WTC11 (cell line): ENCODE measurements at regions not wholly inside any gene's neighbourhood (a gene's known extent, or its start where the extent isn't known, plus 50 kb on each side); places are given as distances from the start of the nearest gene placed in this dataset.

Experiments used
- JUN ChIP-seq: sonication (generic); formaldehyde crosslinking; IDR thresholded peaks from 2 replicates; pipeline ENCODE4 v1.8.0; 2023; ENCODE audit warnings: mild to moderate bottlenecking, missing genetic modification reagents
- MLX ChIP-seq: sonication (generic); formaldehyde crosslinking; IDR thresholded peaks from 2 replicates; pipeline ENCODE4 v1.8.1; 2023; ENCODE audit warnings: mild to moderate bottlenecking, missing genetic modification reagents, moderate library complexity
- MYBL2 ChIP-seq: sonication (generic); formaldehyde crosslinking; IDR thresholded peaks from 2 replicates; pipeline ENCODE4 v1.8.1; 2023; ENCODE audit warnings: mild to moderate bottlenecking, moderate library complexity, missing genetic modification reagents
- PREB ChIP-seq: sonication (generic); formaldehyde crosslinking; IDR thresholded peaks from 2 replicates; pipeline ENCODE4 v1.8.1; 2022; ENCODE audit warnings: mild to moderate bottlenecking, missing genetic modification reagents, moderate library complexity, borderline replicate concordance
- USF2 ChIP-seq: sonication (generic); formaldehyde crosslinking; IDR thresholded peaks from 2 replicates; pipeline ENCODE4 v1.8.1; 2023; ENCODE audit warnings: mild to moderate bottlenecking, missing genetic modification reagents, moderate library complexity
- ZBTB21 ChIP-seq: sonication (generic); formaldehyde crosslinking; IDR thresholded peaks from 2 replicates; pipeline ENCODE4 v1.8.1; 2023; ENCODE audit warnings: mild to moderate bottlenecking, missing genetic modification reagents, borderline replicate concordance
- ZBTB43 ChIP-seq: sonication (generic); formaldehyde crosslinking; IDR thresholded peaks from 2 replicates; pipeline ENCODE4 v1.8.1; 2023; ENCODE audit warnings: mild to moderate bottlenecking, missing genetic modification reagents
- ZNF138 ChIP-seq: sonication (generic); formaldehyde crosslinking; conservative IDR thresholded peaks from 2 replicates; pipeline ENCODE4 v1.8.1; 2022; ENCODE audit warnings: mild to moderate bottlenecking, moderate library complexity, missing genetic modification reagents
- ZNF232 ChIP-seq: sonication (generic); formaldehyde crosslinking; IDR thresholded peaks from 2 replicates; pipeline ENCODE4 v1.8.0; 2022; ENCODE audit warnings: mild to moderate bottlenecking, missing genetic modification reagents
- ZNF425 ChIP-seq: fragments of 250-450 bp; sonication (Bioruptor Pico); conservative IDR thresholded peaks from 2 replicates; pipeline ENCODE4 v1.9.0; 2021; ENCODE audit warnings: mild to moderate bottlenecking
- TF ChIP-seq, protein P1 (sequence below): fragments of 200-600 bp; IDR thresholded peaks from 2 replicates; pipeline ENCODE4 v1.8.0; 2022; ENCODE audit warnings: antibody characterized with exemption
- TF ChIP-seq, protein P2 (sequence below): sonication (generic); formaldehyde crosslinking; IDR thresholded peaks from 2 replicates; pipeline ENCODE4 v1.8.1; 2022; ENCODE audit warnings: low read depth, missing genetic modification reagents, borderline replicate concordance

DNA sequence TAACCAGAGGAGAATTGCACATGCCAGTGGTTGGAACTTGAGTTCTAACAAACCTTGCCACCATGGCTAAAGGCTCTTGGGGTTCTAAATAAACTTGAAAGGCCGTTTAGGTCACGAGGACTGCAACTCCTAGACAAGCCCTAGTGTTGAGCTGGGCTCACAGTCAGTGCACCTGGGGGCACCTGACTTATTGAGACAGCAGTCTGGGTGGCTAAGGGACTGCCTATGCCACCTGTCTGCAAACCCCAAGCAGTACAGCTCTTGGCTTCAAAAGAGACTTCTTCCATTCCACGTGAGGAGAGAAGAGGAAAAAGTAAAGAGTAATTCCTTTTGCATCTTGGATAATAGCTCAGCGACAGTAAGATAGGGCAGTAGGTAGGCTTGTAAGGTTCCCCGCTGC lies 765.6 kb upstream of the FOXG1 start:
- TF ChIP-seq PREB (no peak), ZNF232 (CRISPR knock-in tag) (no peak), USF2 (CRISPR knock-in tag) (no peak), ZNF138 (CRISPR knock-in tag) (no peak), MLX (CRISPR knock-in tag) (no peak), MYBL2 (CRISPR knock-in tag) (no peak), ZBTB21 (CRISPR knock-in tag) (no peak), ZNF425 (CRISPR knock-in tag) (no peak), JUN (CRISPR knock-in tag) (no peak), ZBTB43 (CRISPR knock-in tag) (no peak)
- TF ChIP-seq, protein P1, sequence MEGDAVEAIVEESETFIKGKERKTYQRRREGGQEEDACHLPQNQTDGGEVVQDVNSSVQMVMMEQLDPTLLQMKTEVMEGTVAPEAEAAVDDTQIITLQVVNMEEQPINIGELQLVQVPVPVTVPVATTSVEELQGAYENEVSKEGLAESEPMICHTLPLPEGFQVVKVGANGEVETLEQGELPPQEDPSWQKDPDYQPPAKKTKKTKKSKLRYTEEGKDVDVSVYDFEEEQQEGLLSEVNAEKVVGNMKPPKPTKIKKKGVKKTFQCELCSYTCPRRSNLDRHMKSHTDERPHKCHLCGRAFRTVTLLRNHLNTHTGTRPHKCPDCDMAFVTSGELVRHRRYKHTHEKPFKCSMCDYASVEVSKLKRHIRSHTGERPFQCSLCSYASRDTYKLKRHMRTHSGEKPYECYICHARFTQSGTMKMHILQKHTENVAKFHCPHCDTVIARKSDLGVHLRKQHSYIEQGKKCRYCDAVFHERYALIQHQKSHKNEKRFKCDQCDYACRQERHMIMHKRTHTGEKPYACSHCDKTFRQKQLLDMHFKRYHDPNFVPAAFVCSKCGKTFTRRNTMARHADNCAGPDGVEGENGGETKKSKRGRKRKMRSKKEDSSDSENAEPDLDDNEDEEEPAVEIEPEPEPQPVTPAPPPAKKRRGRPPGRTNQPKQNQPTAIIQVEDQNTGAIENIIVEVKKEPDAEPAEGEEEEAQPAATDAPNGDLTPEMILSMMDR: no peak
- TF ChIP-seq, protein P2, sequence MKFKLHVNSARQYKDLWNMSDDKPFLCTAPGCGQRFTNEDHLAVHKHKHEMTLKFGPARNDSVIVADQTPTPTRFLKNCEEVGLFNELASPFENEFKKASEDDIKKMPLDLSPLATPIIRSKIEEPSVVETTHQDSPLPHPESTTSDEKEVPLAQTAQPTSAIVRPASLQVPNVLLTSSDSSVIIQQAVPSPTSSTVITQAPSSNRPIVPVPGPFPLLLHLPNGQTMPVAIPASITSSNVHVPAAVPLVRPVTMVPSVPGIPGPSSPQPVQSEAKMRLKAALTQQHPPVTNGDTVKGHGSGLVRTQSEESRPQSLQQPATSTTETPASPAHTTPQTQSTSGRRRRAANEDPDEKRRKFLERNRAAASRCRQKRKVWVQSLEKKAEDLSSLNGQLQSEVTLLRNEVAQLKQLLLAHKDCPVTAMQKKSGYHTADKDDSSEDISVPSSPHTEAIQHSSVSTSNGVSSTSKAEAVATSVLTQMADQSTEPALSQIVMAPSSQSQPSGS (CRISPR knock-in tag): no peak
